SK-N-SH treated with all-trans-retinoic acid at 6 μM for 48 hours (cell line): ENCODE measurements at regions not wholly inside any gene's neighbourhood (a gene's known extent, or its start where the extent isn't known, plus 50 kb on each side); places are given as distances from the start of the nearest gene placed in this dataset.

Experiments used
- ATAC-seq: fragments of 200-7000 bp; cut with Tn5 transposase; 3 replicates; pipeline ENCODE4 v1.9.1; 2020; ENCODE audit warnings: mild to moderate bottlenecking, moderate library complexity
- ARNTL ChIP-seq: fragments of 450-650 bp; formaldehyde crosslinking; IDR thresholded peaks from 2 replicates; pipeline ENCODE4 v1.5.0; 2020; ENCODE audit warnings: low read depth, mild to moderate bottlenecking, moderate library complexity, borderline replicate concordance
- BACH2 ChIP-seq: fragments of 250-450 bp; sonication (Bioruptor Pico); IDR thresholded peaks from 2 replicates; pipeline ENCODE4 v1.9.0; 2021; ENCODE audit warnings: mild to moderate bottlenecking, borderline replicate concordance
- CREB5 ChIP-seq: fragments of 250-450 bp; sonication (Bioruptor Pico); IDR thresholded peaks from 2 replicates; pipeline ENCODE4 v1.5.1; 2020; ENCODE audit warnings: low read depth, mild to moderate bottlenecking, moderate library complexity
- CSRNP3 ChIP-seq: fragments of 250-450 bp; sonication (Bioruptor Pico); IDR thresholded peaks from 2 replicates; pipeline ENCODE4 v1.5.1; 2021; ENCODE audit warnings: mild to moderate bottlenecking, moderate library complexity
- ESRRG ChIP-seq: fragments of 250-450 bp; sonication (Bioruptor Pico); IDR thresholded peaks from 2 replicates; pipeline ENCODE4 v1.6.1; 2021; ENCODE audit warnings: mild to moderate bottlenecking
- ISL1 ChIP-seq: fragments of 250-450 bp; sonication (Bioruptor Pico); IDR thresholded peaks from 2 replicates; pipeline ENCODE4 v2.1.2; 2022; ENCODE audit warnings: mild to moderate bottlenecking, moderate library complexity
- OSR1 ChIP-seq: fragments of 250-450 bp; sonication (Bioruptor Pico); IDR thresholded peaks from 2 replicates; pipeline ENCODE4 v1.8.0; 2022; ENCODE audit warnings: moderate library complexity, mild to moderate bottlenecking, inconsistent platforms
- PATZ1 ChIP-seq: fragments of 250-450 bp; sonication (Bioruptor Pico); IDR thresholded peaks from 2 replicates; pipeline ENCODE4 v1.8.0; 2020; ENCODE audit warnings: mild to moderate bottlenecking, moderate library complexity, borderline replicate concordance
- POU6F1 ChIP-seq: fragments of 250-450 bp; sonication (Bioruptor Pico); IDR thresholded peaks from 2 replicates; pipeline ENCODE4 v1.8.0; 2021; ENCODE audit warnings: low read depth, mild to moderate bottlenecking, moderate library complexity, borderline replicate concordance
- RARB ChIP-seq: fragments of 250-450 bp; sonication (Bioruptor Pico); IDR thresholded peaks from 2 replicates; pipeline ENCODE4 v1.8.0; 2021; ENCODE audit warnings: mild to moderate bottlenecking, moderate library complexity
- SNAI2 ChIP-seq: fragments of 250-450 bp; sonication (Bioruptor Pico); IDR thresholded peaks from 2 replicates; pipeline ENCODE4 v1.5.0; 2020; ENCODE audit warnings: mild to moderate bottlenecking, moderate library complexity
- TCF4 ChIP-seq: fragments of 250-450 bp; sonication (Bioruptor Pico); IDR thresholded peaks from 2 replicates; pipeline ENCODE4 v1.8.0; 2021; ENCODE audit warnings: mild to moderate bottlenecking, moderate library complexity, borderline replicate concordance
- TOX ChIP-seq: fragments of 250-450 bp; sonication (Bioruptor Pico); IDR thresholded peaks from 2 replicates; pipeline ENCODE4 v1.8.0; 2021; ENCODE audit warnings: mild to moderate bottlenecking, moderate library complexity, borderline replicate concordance
- ZC3H10 ChIP-seq: fragments of 250-450 bp; sonication (Bioruptor Pico); IDR thresholded peaks from 2 replicates; pipeline ENCODE4 v1.5.1; 2021; ENCODE audit warnings: mild to moderate bottlenecking, moderate library complexity
- ZFP3 ChIP-seq: fragments of 250-450 bp; sonication (Bioruptor Pico); IDR thresholded peaks from 2 replicates; pipeline ENCODE4 v1.5.0; 2020; ENCODE audit warnings: mild to moderate bottlenecking, moderate library complexity
- ZFP30 ChIP-seq: fragments of 450-650 bp; formaldehyde crosslinking; IDR thresholded peaks from 2 replicates; pipeline ENCODE4 v1.5.0; 2022; ENCODE audit warnings: mild to moderate bottlenecking, moderate library complexity
- ZNF565 ChIP-seq: fragments of 450-650 bp; formaldehyde crosslinking; conservative IDR thresholded peaks from 2 replicates; pipeline ENCODE4 v1.5.0; 2020; ENCODE audit warnings: low read depth, mild to moderate bottlenecking, moderate library complexity
- ZNF70 ChIP-seq: fragments of 450-650 bp; formaldehyde crosslinking; IDR thresholded peaks from 2 replicates; pipeline ENCODE4 v1.5.0; 2020; ENCODE audit warnings: mild to moderate bottlenecking, moderate library complexity

GRCh38 chr5:2900360-2900759, 148.9 kb upstream of the IRX2 start (continued):
- TF ChIP-seq PATZ1 (no peak), ZC3H10 (CRISPR knock-in tag) (no peak), ZNF70 (no peak), CSRNP3 (CRISPR knock-in tag) (no peak), ESRRG (CRISPR knock-in tag) (no peak), RARB (CRISPR knock-in tag) (no peak), TCF4 (CRISPR knock-in tag) (no peak)
- TF ChIP-seq, all 23 proteins: peak for 0

GRCh38 chr5:2899311-2899710, 147.8 kb upstream of the IRX2 start:
- ATAC-seq = no peak
- no peak for TF ChIP-seq POU6F1
- TF ChIP-seq ISL1 (CRISPR knock-in tag) = no peak
- no peak for TF ChIP-seq ARNTL (CRISPR knock-in tag)
- TF ChIP-seq ZNF70 = no peak

- no peak for ATAC-seq
- TF ChIP-seq ISL1 (CRISPR knock-in tag) (no peak), TOX (CRISPR knock-in tag) (no peak), CSRNP3 (CRISPR knock-in tag) (no peak)
- TF ChIP-seq, all 23 proteins: peak for 0
Observed at GRCh38 chr5:2898661-2899060, 147.2 kb upstream of the IRX2 start.

GRCh38 chr5:2897276-2897961, 145.9 kb upstream of the IRX2 start:
- no peak for ATAC-seq
- TF ChIP-seq ZFP3 (CRISPR knock-in tag) (no peak), ZC3H10 (CRISPR knock-in tag) (no peak), OSR1 (CRISPR knock-in tag) (no peak), ISL1 (CRISPR knock-in tag) (no peak), ZNF70 (no peak), ARNTL (CRISPR knock-in tag) (no peak), TOX (CRISPR knock-in tag) (no peak), POU6F1 (no peak), ESRRG (CRISPR knock-in tag) (no peak), RARB (CRISPR knock-in tag) (no peak), ZNF565 (CRISPR knock-in tag) (no peak)

- ATAC-seq = no peak
- no peak for TF ChIP-seq CSRNP3 (CRISPR knock-in tag)
- TF ChIP-seq BACH2 (CRISPR knock-in tag) = no peak
- no peak for TF ChIP-seq SNAI2
- TF ChIP-seq ZFP3 (CRISPR knock-in tag) = no peak
- TF ChIP-seq CREB5 (CRISPR knock-in tag) = no peak
- no peak for TF ChIP-seq ZC3H10 (CRISPR knock-in tag)
- no peak for TF ChIP-seq ZFP30 (CRISPR knock-in tag)
- TF ChIP-seq POU6F1 = no peak
- no peak for TF ChIP-seq ZNF70
- TF ChIP-seq ISL1 (CRISPR knock-in tag) = no peak
Observed at GRCh38 chr5:2896371-2897275, 145.1 kb upstream of the IRX2 start.
